ENCODE measurements at regions not wholly inside any gene's neighbourhood (a gene's known extent, or its start where the extent isn't known, plus 50 kb on each side); places are given as distances from the start of the nearest gene placed in this dataset.

DNA sequence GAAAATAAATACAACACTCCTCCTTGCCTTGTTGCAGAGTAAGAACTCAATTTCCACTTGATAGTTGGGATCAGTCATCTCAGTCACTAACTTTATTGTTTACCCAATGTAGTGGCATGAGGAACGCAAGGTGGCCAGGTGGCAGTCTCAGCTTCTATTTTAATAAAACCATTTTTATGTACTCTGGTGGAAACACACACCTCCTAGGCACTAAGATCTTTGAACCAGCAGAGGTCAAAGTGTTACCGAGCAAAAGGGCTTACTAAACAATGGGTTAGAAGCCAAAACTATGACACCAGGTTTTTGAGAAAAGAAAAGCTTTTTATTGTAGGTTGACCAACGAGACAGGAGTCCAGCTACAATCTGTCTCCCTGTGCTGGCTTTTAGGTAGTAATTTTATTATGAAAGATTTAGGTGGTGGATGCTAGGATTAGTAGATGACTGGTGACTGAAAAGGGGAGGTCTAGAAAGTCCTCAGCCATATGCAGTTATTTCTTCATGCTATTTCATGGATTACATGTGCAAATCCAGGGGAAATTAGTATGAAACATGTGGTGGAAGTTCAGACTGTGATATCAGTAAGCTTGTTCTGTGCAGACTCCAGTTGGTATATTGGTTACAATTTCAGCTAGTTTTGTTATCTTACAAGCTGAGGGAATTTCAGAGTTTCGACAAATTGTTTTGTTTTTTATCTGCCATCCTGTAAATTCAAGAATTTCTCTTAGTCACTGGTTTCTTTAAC lies 122.3 kb downstream of the PCTP start:
- DNase-seq (ENCODE audit: low spot score), result no peak
- in situ Hi-C loops (cut with MboI; ENCODE audit: low pct_unique_long_range_greater_than_20kb, low sequenced_read_pairs, unreplicated experiment), result no loop called here
- TF ChIP-seq, protein P1, sequence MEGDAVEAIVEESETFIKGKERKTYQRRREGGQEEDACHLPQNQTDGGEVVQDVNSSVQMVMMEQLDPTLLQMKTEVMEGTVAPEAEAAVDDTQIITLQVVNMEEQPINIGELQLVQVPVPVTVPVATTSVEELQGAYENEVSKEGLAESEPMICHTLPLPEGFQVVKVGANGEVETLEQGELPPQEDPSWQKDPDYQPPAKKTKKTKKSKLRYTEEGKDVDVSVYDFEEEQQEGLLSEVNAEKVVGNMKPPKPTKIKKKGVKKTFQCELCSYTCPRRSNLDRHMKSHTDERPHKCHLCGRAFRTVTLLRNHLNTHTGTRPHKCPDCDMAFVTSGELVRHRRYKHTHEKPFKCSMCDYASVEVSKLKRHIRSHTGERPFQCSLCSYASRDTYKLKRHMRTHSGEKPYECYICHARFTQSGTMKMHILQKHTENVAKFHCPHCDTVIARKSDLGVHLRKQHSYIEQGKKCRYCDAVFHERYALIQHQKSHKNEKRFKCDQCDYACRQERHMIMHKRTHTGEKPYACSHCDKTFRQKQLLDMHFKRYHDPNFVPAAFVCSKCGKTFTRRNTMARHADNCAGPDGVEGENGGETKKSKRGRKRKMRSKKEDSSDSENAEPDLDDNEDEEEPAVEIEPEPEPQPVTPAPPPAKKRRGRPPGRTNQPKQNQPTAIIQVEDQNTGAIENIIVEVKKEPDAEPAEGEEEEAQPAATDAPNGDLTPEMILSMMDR (IDR thresholded peaks at IDR 0.05; ENCODE audit: extremely low read depth, insufficient read depth, missing control alignments), result no peak

DNA sequence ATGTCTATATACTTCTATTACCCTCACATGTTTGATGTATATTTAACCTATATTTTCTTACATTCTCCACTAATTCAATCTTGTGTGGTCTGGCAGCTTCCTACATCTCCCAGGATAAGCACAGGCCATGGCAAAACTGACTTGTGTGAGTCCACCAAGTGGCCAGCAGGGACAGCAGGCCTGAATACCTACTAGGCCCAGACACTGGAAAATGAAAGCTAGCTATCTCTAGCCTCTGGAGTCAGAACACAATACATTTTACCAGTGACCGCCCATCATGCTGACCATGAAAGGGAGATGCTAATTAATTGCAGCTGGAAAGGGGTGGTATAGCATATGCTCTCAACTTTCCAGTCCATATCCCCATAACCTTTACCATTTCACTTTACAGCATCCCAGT lies 132.3 kb downstream of the PCTP start:
- in situ Hi-C loops (cut with MboI; ENCODE audit: low pct_unique_long_range_greater_than_20kb, low sequenced_read_pairs, unreplicated experiment), result no loop called here
- no peak for DNase-seq (ENCODE audit: low spot score)
- TF ChIP-seq, protein P1 (IDR thresholded peaks at IDR 0.05; ENCODE audit: extremely low read depth, insufficient read depth, missing control alignments), result no peak

DNA sequence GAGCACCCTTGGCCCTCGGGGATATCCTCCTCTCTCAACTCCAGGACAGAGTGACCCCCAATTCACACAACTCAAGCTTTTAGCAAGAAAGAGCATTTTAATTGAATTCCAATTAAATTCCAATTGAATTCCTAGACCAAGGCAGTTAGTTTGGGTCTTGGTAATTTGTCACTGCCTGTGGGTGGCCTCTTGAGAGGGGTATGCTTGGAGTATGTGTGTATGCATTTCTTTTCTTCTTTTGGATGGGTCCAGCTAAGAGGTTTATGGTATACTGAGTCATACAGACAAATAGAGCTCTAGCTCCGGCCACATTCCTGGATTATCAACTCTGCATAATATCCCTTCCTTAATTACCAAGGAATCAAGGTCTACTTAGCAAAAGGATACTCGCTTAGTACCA lies 136.7 kb downstream of the PCTP start:
- DNase-seq (ENCODE audit: low spot score), result no peak
- TF ChIP-seq, protein P1 (IDR thresholded peaks at IDR 0.05; ENCODE audit: extremely low read depth, insufficient read depth, missing control alignments), result no peak
- in situ Hi-C loops (cut with MboI; ENCODE audit: low pct_unique_long_range_greater_than_20kb, low sequenced_read_pairs, unreplicated experiment), result no loop called here

DNA sequence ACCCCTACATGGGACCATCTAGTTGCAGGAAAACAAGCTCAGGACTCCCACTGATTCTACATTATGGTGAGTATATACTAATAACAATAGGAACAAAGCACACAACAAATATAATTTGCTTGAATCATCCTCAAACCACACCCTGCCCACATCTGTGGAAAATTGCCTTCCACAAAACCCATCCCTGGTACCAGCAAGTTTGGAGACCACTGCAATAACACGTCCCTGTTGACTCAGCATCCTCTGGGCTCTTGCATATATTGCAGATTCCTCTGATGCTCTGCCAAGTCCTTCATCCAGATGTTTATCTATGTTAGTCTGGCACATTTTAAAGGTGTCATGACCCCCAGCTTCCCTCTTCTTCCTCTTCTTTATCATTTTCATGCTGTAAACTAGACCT lies 138.4 kb downstream of the PCTP start:
- DNase-seq (ENCODE audit: low spot score), result no peak
- in situ Hi-C loops (cut with MboI; ENCODE audit: low pct_unique_long_range_greater_than_20kb, low sequenced_read_pairs, unreplicated experiment), result no loop called here
- TF ChIP-seq, protein P1 (IDR thresholded peaks at IDR 0.05; ENCODE audit: extremely low read depth, insufficient read depth, missing control alignments), result no peak

DNA sequence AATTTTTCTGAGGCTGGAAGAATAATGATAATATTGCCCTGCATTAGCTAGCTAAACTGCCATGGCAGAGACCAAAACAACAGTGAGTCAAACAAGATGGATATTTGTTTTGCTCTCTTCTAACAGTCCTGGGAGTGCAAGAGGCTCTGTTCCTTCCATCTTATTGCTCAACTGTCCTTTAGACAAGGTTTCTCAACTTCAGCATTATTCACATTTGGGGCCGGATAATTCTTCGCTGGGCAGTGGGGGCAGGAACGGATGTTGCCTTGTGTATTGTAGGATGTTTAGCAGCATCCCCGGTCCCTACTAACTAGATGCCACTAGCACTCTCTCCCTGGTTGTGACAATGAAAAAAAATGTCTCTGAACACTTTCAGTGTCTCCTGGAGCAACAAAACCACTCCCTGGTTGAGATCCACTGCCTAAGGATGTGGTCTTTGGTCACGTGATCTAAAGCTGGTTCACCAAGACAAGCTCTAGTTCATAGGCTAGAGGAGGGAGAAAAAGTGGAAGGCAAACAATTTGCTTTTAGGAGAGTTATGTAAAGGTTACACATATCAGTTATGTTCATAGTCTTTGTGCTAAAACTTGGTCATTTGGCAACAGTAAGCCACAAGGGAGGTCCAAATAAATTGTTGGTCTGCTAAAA lies 144.4 kb downstream of the PCTP start:
- TF ChIP-seq, protein P1 (IDR thresholded peaks at IDR 0.05; ENCODE audit: extremely low read depth, insufficient read depth, missing control alignments), result no peak
- in situ Hi-C loops (cut with MboI; ENCODE audit: low pct_unique_long_range_greater_than_20kb, low sequenced_read_pairs, unreplicated experiment), result no loop called here
- no peak for DNase-seq (ENCODE audit: low spot score)

DNA sequence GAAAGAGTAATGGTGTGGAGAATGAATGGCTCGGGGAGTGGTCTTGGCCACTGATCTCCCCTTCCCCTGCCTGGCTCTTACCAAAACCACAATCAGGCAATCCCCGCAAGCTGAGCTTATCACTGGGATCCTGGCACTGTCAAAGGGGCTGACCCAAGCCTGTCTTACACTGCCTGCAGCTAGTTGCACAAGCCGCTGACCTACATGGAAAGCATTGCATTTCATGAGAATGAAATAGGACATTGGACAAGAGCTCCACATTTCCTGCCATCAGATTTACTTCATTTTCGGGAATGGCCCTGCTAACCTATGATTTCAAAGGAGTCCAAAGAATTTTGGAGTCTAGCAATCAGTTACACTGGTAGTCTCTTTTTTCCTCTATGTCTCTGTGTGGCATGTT lies 146.4 kb downstream of the PCTP start:
- DNase-seq (ENCODE audit: low spot score), result no peak
- TF ChIP-seq, protein P1 (IDR thresholded peaks at IDR 0.05; ENCODE audit: extremely low read depth, insufficient read depth, missing control alignments), result no peak
- in situ Hi-C loops (cut with MboI; ENCODE audit: low pct_unique_long_range_greater_than_20kb, low sequenced_read_pairs, unreplicated experiment), result no loop called here
